Endothelial cell of umbilical vein (primary cell): ENCODE measurements at regions not wholly inside any gene's neighbourhood (a gene's known extent, or its start where the extent isn't known, plus 50 kb on each side); places are given as distances from the start of the nearest gene placed in this dataset.

Source experiments
- BruUV-seq: library from RNA; stranded (reverse); fragments of 400-500 nt; replicated peaks from 2 replicates; lab custom pipeline; 2021; lab: Mats Ljungman, UMichigan
- CTCF ChIA-PET: fragments of 300-600, 350-600 bp; sonication (Branson Sonifier 250); formaldehyde crosslinking; loops from one replicate; lab custom pipeline; 2021; ENCODE audit warnings: antibody characterized with exemption, inconsistent platforms; lab: Charles Lee
- POLR2A ChIA-PET: fragments of 300-600, 350-600 bp; sonication (Branson Sonifier 250); formaldehyde crosslinking; loops from one replicate; lab custom pipeline; 2021; ENCODE audit warnings: antibody characterized with exemption, inconsistent platforms; lab: Charles Lee
- DNase-seq: peaks from one replicate; pipeline ENCODE4 v3.0.0-alpha.2; 2011; ENCODE audit warnings: low read depth, low spot score
- FAIRE-seq: peaks from 2 replicates; lab custom pipeline; 2011; peaks lifted over from hg19 to GRCh38; lab: Jason Lieb, UNC
- H2AFZ ChIP-seq: 2 replicates; pipeline ENCODE4 v1.6.0; 2012; ENCODE audit warnings: low read depth, low read length, control low read depth, inconsistent platforms
- H3K27ac ChIP-seq: 2 replicates; pipeline ENCODE4 v1.5.1; 2011; ENCODE audit warnings: low read depth, mild to moderate bottlenecking, control low read depth, low read length, moderate library complexity; ENCODE audit not compliant: insufficient read depth
- H3K27me3 ChIP-seq, 2 experiments: 2 replicates each; pipeline versions ENCODE4 v1.6.0 to v1.6.1; 2011; ENCODE audit warnings: low read length in 2 of 2, mixed read lengths in 1 of 2; ENCODE audit not compliant: control insufficient read depth in 2 of 2, insufficient read depth in 2 of 2
- H3K36me3 ChIP-seq, 2 experiments: 2 replicates in 1 of 2; 3 replicates in 1 of 2; pipeline ENCODE4 v1.5.1; 2011; ENCODE audit warnings: low read length in 2 of 2, mild to moderate bottlenecking in 1 of 2, moderate library complexity in 1 of 2; ENCODE audit not compliant: control insufficient read depth in 2 of 2, insufficient read depth in 2 of 2; ENCODE audit errors: extremely low read depth in 1 of 2
- H3K4me1 ChIP-seq: 3 replicates; pipeline ENCODE4 v1.5.1; 2011; ENCODE audit warnings: mild to moderate bottlenecking, low read length; ENCODE audit not compliant: control insufficient read depth, insufficient read depth; ENCODE audit errors: extremely low read depth
- H3K4me2 ChIP-seq: 2 replicates; pipeline ENCODE4 v1.6.1; 2011; ENCODE audit warnings: low read length, control low read depth, mixed read lengths; ENCODE audit not compliant: insufficient read depth
- H3K4me3 ChIP-seq, 3 experiments: fragments of 200-600 bp in 1 of 3; sonication (generic), shearing (Covaris generic) in 1 of 3; replicated peaks in 1 of 3; 2 replicates each; pipeline ENCODE4 v1.5.1; 2011 to 2016; ENCODE audit warnings: control low read depth in 3 of 3, low read length in 3 of 3, mild to moderate bottlenecking in 2 of 3, inconsistent platforms in 1 of 3, low read depth in 1 of 3, moderate library complexity in 1 of 3; ENCODE audit not compliant: insufficient read depth in 1 of 3
- H3K79me2 ChIP-seq: 2 replicates; pipeline ENCODE4 v1.6.0; 2012; ENCODE audit warnings: low read length, inconsistent platforms; ENCODE audit not compliant: control insufficient read depth, insufficient read depth
- H3K9ac ChIP-seq: replicated peaks from 2 replicates; pipeline ENCODE3; 2011; ENCODE audit warnings: low read length, control low read depth; ENCODE audit not compliant: insufficient read depth; ENCODE audit errors: extremely low read depth
- H3K9me1 ChIP-seq: replicated peaks from 3 replicates; pipeline ENCODE4 v1.6.0; 2011; ENCODE audit warnings: mild to moderate bottlenecking, low read length; ENCODE audit not compliant: control insufficient read depth, insufficient read depth; ENCODE audit errors: extremely low read depth
- H3K9me3 ChIP-seq: replicated peaks from 2 replicates; pipeline ENCODE4 v1.5.1; 2012; ENCODE audit warnings: low read length, inconsistent platforms; ENCODE audit not compliant: control insufficient read depth, insufficient read depth
- H4K20me1 ChIP-seq: replicated peaks from 2 replicates; pipeline ENCODE3; 2011; ENCODE audit warnings: mild to moderate bottlenecking, low read length; ENCODE audit not compliant: control insufficient read depth, insufficient read depth; ENCODE audit errors: extremely low read depth
- EZH2 ChIP-seq: IDR thresholded peaks from 2 replicates; pipeline ENCODE4 v1.6.1; 2012; ENCODE audit warnings: borderline replicate concordance, low read depth, mild to moderate bottlenecking, moderate library complexity, low read length, inconsistent platforms; ENCODE audit not compliant: severe bottlenecking
- FOS ChIP-seq: IDR thresholded peaks from 2 replicates; pipeline ENCODE4 v1.6.1; 2011; ENCODE audit warnings: mild to moderate bottlenecking, low read length, moderate library complexity, borderline replicate concordance; ENCODE audit not compliant: insufficient read depth
- GATA2 ChIP-seq: IDR thresholded peaks from 2 replicates; pipeline ENCODE4 v1.7.0; 2011; ENCODE audit warnings: low read depth, mild to moderate bottlenecking, moderate library complexity, mixed read lengths, low read length; ENCODE audit not compliant: insufficient read length, insufficient read depth
- JUN ChIP-seq: IDR thresholded peaks from 2 replicates; pipeline ENCODE4 v1.6.1; 2011; ENCODE audit warnings: borderline replicate concordance, low read depth; ENCODE audit not compliant: insufficient read length, insufficient read depth
- MYC ChIP-seq: IDR thresholded peaks from one replicate; pipeline ENCODE4 v1.6.1; 2011; ENCODE audit warnings: mild to moderate bottlenecking, low read depth, low read length
- POLR2A ChIP-seq: IDR thresholded peaks from 2 replicates; pipeline ENCODE4 v1.6.1; 2012; ENCODE audit warnings: low read depth, mild to moderate bottlenecking, control low read depth, low read length
- POLR2AphosphoS5 ChIP-seq: IDR thresholded peaks from 2 replicates; pipeline ENCODE4 v1.6.1; 2012; ENCODE audit warnings: low read depth, mild to moderate bottlenecking, control low read depth, low read length, moderate library complexity; ENCODE audit not compliant: insufficient read depth
- dilution Hi-C: fragments of 300-500 bp; cut with MboI; formaldehyde crosslinking; loops from one replicate; pipeline ENCODE4 v1.15.0; 2019; ENCODE audit warnings: low sequenced_read_pairs; ENCODE audit not compliant: extremely low pct_ligation_motif_present
- intact Hi-C: fragments of 100-400 bp; cut with micrococcal nuclease; formaldehyde crosslinking; loops from one replicate; pipeline ENCODE4 v1.10.0; 2022
- TF ChIP-seq, protein P1 (sequence below), 2 donors: IDR thresholded peaks; 1 replicate in 1 of 2; 2 replicates in 1 of 2; pipeline ENCODE4 v1.5.1; 2011; ENCODE audit warnings: low read length in 2 of 2, mild to moderate bottlenecking in 2 of 2, moderate library complexity in 2 of 2, control low read depth in 1 of 2, inconsistent platforms in 1 of 2, low read depth in 1 of 2; ENCODE audit not compliant: insufficient read depth in 1 of 2; ENCODE audit errors: extremely low read depth in 1 of 2
- TF ChIP-seq, protein P2 (sequence below): IDR thresholded peaks from 2 replicates; pipeline ENCODE4 v1.6.1; 2011; ENCODE audit not compliant: insufficient read depth, insufficient read length

DNA sequence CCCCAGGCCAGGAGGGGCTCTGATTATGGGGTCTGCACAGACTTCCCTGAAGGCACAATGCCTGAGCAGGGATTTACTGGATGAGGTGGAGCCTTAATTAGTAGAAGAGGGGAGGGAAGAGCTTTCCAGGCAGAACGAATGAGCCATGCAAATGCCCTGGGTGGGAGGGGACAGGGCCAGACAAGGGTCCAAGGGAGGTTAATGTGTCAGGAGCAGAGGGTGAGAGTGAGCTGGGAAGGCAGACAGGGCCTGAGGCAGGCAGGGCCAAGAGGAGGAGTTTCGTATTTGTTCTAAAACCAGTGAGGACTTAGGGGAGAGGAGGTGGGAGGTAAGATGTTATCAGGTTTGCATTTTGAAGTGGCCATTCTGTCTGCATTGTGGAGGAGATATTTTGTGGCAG is 65.3 kb downstream of the NPY start:
- Histone ChIP-seq H4K20me1 (no peaks in the 10 kb centered on the region), H3K4me3 (no peak overlapping the region), H2AFZ (no peak overlapping the region), H3K4me1 (no peaks in the 10 kb centered on the region), H3K4me2 (no peak overlapping the region), H3K79me2 (no peaks in the 10 kb centered on the region), H3K9me1 (no peaks in the 10 kb centered on the region), H3K36me3 (no peaks in the 10 kb centered on the region), H3K27ac (no peak overlapping the region), H3K9ac (no peak overlapping the region), H3K27me3 (no peaks in the 10 kb centered on the region), H3K9me3 (no peaks in the 10 kb centered on the region)
- dilution Hi-C loops: no loop called here
- TF ChIP-seq POLR2AphosphoS5 (no peak), POLR2A (no peak), EZH2 (no peak), GATA2 (no peak), JUN (no peak), FOS (no peak), MYC (no peak)
- TF ChIP-seq, protein P1, sequence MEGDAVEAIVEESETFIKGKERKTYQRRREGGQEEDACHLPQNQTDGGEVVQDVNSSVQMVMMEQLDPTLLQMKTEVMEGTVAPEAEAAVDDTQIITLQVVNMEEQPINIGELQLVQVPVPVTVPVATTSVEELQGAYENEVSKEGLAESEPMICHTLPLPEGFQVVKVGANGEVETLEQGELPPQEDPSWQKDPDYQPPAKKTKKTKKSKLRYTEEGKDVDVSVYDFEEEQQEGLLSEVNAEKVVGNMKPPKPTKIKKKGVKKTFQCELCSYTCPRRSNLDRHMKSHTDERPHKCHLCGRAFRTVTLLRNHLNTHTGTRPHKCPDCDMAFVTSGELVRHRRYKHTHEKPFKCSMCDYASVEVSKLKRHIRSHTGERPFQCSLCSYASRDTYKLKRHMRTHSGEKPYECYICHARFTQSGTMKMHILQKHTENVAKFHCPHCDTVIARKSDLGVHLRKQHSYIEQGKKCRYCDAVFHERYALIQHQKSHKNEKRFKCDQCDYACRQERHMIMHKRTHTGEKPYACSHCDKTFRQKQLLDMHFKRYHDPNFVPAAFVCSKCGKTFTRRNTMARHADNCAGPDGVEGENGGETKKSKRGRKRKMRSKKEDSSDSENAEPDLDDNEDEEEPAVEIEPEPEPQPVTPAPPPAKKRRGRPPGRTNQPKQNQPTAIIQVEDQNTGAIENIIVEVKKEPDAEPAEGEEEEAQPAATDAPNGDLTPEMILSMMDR (IDR thresholded peaks at IDR 0.05; ENCODE audit: extremely low read depth in 1 of 2, insufficient read depth in 1 of 2, low read depth in 1 of 2, low read length in 2 of 2): no peak
- TF ChIP-seq, protein P2, sequence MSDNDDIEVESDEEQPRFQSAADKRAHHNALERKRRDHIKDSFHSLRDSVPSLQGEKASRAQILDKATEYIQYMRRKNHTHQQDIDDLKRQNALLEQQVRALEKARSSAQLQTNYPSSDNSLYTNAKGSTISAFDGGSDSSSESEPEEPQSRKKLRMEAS: no peak
- DNase-seq: no peak
- no peak for FAIRE-seq
- ChIA-PET POLR2A (no interaction called here), CTCF (no interaction called here)
- intact Hi-C loops: no loop called here
- BruUV-seq: no TSS peak
